ENCODE measurements at regions not wholly inside any gene's neighbourhood (a gene's known extent, or its start where the extent isn't known, plus 50 kb on each side); places are given as distances from the start of the nearest gene placed in this dataset.
"Not testable (repeated sequence)": the region's sequence is repeated elsewhere in the genome, so short reads cannot be mapped to it uniquely, and the experiment has no call there.

- DNase-seq, result no peak
These were observed 127.0 kb downstream of the ZNF330 start for GRCh38 chr4:141347684-141348083.

GRCh38 chr4:141348125-141348524 is 127.4 kb downstream of the ZNF330 start:
- DNase-seq, result no peak

DNA sequence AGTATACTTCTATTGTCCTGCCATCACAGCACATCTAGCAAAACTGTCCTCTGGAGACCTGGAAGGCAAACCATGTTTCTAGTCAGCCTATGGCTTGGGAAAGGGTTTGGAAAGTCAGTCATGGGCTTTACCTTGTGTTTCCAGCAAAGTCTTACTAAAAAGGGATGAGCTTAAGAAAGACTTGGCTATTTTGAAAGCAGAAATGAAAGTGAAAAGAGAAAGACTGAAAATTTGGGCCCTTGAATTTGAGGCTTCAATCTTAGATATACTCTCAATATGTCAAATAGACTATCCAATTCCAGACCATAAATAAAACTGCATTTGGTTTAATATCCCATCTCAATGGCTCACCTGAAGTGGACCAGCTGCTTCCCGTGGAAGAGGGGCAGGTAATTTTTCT is 127.9 kb downstream of the ZNF330 start:
- DNase-seq, result no peak

- no peak for DNase-seq
These were observed 128.5 kb downstream of the ZNF330 start for GRCh38 chr4:141349236-141349635.

DNA sequence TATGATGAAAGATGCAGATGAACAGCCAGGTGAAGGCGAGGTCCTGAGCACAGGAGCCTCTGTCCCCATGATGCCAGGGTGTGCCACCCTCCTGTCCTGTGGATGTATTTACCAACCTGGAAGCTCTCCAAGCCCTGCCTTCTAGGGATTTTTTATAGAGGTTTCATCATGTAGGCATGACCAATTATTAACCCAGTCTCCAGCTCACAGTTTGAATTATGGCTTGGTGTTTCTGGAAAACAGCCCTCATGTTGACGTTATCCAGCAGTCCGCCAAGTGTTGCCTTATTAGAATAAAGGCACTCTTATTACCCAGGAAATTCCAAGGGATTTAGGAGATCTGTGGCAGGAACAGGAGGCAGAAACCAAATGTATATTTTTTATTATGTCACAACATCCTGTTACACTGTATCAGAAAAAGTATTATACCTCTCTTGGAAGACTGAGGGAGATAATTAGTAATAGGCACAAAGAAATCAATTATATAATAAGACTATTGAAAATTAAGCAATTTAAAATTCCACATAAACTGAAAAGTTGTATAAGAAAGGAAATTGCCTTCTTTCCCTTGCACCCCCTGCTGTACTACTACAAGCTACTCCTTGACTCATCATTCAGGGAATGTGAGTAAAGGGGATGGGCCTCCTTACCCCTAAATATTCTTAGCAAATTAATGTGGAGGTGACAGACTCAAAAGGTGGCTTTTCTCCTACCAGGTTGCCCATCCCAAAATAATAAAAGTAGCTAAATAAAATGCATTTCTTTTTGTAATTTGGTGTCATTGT is 129.6 kb downstream of the ZNF330 start:
- no peak for DNase-seq

DNA sequence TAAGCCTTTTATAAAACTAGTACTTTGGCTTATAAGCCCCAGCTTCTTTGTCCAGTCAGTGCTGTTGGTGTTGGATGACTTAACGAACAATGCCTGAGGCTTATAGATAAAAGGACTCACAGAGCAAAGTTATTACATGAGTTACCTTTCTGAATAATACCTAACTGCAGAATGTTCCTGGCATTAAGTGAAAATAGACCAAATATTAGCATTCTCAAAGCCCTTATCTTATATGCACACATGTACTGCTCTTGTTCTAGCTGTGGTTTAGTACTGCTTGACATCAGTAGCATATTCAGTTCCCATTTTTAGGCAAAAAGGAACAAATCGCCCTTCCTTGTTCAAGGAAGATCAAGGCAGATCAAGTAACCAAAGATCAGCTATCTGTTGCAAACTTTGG is 131.6 kb downstream of the ZNF330 start:
- DNase-seq, result no peak

- no peak for DNase-seq
These were observed 132.3 kb downstream of the ZNF330 start for GRCh38 chr4:141352909-141353525.

DNA sequence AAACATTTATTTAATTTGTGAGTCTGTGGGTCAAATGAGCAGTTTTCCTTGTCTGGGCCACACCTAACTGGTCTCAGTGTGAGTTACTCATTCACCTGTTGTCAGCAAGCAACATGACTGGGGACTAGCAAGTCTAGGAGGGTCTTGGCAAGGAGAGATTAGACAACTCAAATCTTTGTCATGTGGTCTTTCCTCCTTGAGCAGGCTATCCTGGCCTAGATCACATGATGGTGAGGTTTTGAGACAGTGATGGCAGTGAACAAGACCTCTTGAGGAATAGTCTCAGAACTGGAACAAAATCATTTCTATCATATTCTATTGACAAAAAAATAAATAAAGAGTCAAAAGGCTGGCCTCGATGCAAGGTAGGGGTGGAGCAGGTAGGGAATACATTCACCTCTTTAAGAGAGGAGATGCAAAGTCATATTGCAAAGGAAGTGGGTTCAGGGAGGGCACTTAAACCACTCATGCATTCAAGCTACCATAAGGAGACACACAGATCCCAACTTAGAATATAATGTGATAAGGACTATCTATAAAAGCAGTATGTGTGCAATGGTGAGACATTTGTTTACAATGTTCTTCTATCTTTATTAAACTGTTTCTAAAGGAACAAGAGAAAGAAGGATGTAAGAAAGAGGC is 135.7 kb downstream of the ZNF330 start:
- DNase-seq, result no peak

DNA sequence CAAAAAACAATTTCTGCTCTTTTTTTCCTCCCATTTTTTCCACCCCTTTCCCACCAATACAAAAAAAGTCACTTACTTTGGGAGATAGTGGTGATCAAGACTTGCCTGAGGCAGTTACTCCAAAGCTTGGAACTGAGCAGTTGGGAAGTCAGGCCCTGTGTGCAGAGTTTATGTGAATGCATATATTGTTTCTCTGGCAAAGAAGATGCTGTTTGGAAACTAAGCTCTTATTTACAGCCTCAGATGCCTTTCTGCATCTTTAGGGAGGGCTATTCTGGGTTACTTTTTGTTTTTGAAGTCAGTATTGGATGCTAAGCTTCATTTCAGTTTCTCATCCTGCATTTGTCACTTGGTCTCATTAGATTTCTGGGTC is 136.3 kb downstream of the ZNF330 start:
- DNase-seq, result no peak

DNA sequence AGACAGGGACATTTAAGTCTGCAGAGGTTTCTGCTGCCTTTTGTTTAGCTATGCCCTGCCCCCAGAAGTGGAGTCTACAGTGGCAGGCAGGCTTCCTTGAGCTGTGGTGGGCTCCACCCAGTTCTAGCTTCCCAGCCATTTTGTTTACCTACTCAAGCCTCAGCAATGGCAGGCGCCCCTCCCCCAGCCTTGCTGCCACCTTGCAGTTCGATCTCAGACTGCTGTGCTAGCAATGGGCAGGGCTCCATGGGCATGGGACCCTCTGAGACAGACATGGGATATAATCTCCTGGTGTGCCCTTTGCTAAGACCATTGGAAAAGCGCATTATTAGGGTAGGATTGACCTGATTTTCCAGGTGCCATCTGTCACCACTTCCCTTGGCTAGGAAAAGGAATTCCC is 147.5 kb downstream of the ZNF330 start:
- DNase-seq, result not testable (repeated sequence)

DNA sequence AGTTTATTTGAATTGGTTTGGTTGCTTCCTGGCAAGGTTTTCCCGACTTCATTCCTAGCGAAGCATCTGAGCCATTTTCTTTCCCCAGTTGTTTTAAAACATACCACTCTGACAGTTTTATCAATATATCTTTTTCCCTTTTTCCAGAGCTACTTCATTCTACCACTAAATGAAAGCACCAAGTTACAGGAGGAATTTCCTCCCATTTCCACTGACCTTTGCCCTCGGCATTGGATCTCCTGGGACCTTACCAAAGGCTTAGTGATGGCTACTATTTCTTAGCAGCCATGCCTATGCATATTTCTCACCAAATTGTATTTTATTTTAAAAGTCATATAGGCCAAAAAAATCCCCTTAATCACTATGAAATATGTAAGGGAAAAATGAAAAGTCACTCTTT is 150.5 kb downstream of the ZNF330 start:
- no peak for DNase-seq

DNA sequence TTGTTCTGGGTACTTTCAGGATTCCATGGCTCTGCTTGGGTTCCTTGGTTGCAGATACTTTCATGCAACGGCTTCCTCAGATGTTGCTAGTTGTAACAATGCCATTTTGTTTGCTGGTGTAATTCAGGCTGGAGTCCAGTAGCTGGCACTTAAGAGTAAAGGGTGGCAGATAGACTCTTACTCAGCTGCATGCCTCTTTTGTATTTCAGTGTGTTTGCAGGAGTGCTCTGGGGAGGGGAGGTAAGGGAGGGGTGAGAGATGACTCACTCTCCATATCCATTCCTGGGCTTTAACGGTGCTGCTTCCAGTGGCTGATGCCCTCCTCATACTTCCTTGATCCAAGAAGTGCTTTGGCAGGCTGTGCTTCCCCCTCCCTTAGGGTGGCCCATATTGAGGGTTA is 155.2 kb downstream of the ZNF330 start:
- DNase-seq, result peak; percentile 34

GRCh38 chr4:141376769-141377168 is 156.1 kb downstream of the ZNF330 start:
- DNase-seq, result no peak

DNA sequence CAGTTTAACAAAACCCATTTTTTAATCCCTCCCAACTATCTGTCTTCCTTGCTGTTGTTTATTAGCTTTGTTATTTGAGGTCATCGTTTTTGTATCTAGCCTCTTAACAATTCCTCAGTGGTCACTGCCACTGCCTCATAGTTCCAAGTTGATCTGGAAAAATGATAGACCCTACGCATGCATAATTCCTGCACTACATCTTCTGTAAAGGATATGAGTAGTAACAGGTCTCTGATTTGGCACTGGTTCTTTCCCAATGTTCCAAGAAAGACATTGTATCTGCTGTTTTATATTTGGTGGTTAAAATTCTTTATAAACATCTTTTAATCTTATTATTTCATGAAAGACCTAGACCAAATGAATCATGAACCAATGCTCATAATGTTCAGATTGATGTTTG is 166.6 kb downstream of the ZNF330 start:
- DNase-seq, result no peak

GRCh38 chr4:141388481-141388880 is 167.8 kb downstream of the ZNF330 start:
- DNase-seq, result no peak

GRCh38 chr4:141389649-141390048 is 169.0 kb downstream of the ZNF330 start:
- no peak for DNase-seq

- no peak for DNase-seq
These were observed 169.9 kb downstream of the ZNF330 start for GRCh38 chr4:141390571-141390970.

DNA sequence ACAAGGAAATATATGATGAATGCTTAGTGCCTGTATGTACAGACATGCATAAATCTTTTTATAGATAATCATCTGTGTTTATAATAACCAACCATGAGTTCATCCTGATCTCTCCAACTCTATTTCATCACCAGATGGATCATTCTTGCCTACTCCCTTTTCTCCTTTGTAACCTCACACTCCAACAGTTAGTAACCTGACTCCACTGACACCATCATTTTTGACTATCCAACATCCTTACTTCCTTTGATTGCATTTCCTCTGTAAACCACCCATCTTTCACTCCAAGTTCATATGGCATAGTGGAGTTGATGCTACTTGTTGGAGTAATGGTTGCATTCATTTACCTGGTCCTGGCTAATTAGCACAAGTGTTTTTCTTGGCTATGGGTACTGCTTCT is 170.6 kb downstream of the ZNF330 start:
- DNase-seq, result no peak

- peak; percentile 4 for DNase-seq
These were observed 171.1 kb downstream of the ZNF330 start for GRCh38 chr4:141391771-141392170.

GRCh38 chr4:141395246-141395830 is 174.6 kb downstream of the ZNF330 start:
- no peak for DNase-seq

GRCh38 chr4:141395919-141396318 is 175.2 kb downstream of the ZNF330 start:
- no peak for DNase-seq

- DNase-seq, result no peak
These were observed 182.0 kb downstream of the ZNF330 start for GRCh38 chr4:141402712-141403111.

DNA sequence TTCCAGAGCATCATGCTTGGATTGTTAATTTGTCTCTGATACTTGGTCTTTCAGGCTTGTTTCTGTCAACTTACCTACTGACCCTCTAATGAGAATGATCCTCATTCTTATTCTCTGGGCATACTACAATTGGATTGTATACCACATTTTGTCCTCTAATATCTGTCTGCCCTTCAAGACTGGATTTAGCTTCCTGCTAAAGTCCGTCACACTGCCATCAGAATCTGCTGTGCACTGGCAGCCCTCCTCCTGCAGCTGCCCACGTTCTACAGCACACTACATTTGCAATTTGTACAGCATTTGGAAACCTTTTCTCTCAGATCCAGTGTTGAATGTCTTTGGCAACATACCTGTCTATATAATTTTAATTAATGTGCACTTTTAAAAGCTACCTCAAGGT is 183.1 kb downstream of the ZNF330 start:
- DNase-seq, result no peak

GRCh38 chr4:141406237-141406636 is 185.5 kb downstream of the ZNF330 start:
- DNase-seq, result no peak

Data from NCI-H510A (cell line).